ENCODE measurements at regions not wholly inside any gene's neighbourhood (a gene's known extent, or its start where the extent isn't known, plus 50 kb on each side); places are given as distances from the start of the nearest gene placed in this dataset.

DNA sequence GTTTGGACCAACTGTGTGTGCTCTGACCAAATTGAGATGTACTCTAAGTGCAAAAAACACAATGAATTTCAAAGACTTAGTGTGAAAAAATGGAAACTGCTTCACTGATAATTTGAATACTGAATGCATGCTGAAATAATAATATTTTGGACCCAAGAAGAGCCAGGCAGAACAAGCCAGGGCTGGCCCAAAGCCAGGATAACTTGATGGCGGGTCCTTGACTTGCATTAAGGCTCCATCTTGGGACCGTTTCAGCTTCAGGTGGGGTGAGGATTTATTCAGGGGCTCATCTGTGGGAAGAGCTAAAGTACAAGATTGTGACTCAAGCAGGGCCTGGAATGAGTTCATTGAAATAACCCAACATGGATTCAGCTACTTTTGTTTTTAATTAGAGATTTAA lies 921.9 kb downstream of the QKI start:
- no peak overlapping the region for H2AFZ ChIP-seq (ENCODE audit: low read length)
- H3K27ac ChIP-seq (ENCODE audit: low read length), result no peak overlapping the region
- no peaks in the 10 kb centered on the region for H3K9me3 ChIP-seq (replicated peaks; ENCODE audit: insufficient read depth, low read length)
- no peaks in the 10 kb centered on the region for H3K79me2 ChIP-seq (ENCODE audit: low read length)
- DNase-seq, result no peak
- no peaks in the 10 kb centered on the region for H3K9me2 ChIP-seq (replicated peaks; ENCODE audit: insufficient read depth, low read length)
- no peaks in the 10 kb centered on the region for H3K27me3 ChIP-seq (replicated peaks; ENCODE audit: insufficient read depth, low read length)
- TF ChIP-seq CTCF (IDR thresholded peaks at IDR 0.05; ENCODE audit: low read length), result no peak
- TF ChIP-seq EZH2phosphoT487 (IDR thresholded peaks at IDR 0.05; ENCODE audit: low read length), result no peak
- no peak for TF ChIP-seq EZH2 (optimal IDR thresholded peaks at IDR 0.05; ENCODE audit: low read depth, low read length)
- H4K20me1 ChIP-seq (ENCODE audit: insufficient read depth, low read length), result no peaks in the 10 kb centered on the region
- no peak overlapping the region for H3K4me3 ChIP-seq (ENCODE audit: low read length)
- H3K4me1 ChIP-seq (ENCODE audit: low read length), result no peaks in the 10 kb centered on the region
- no peak overlapping the region for H3K9ac ChIP-seq (ENCODE audit: low read length)
- no peak overlapping the region for H3K4me2 ChIP-seq (ENCODE audit: low read depth, low read length)
- no peaks in the 10 kb centered on the region for H3K36me3 ChIP-seq (replicated peaks; ENCODE audit: insufficient read depth, low read length)
- H3F3A ChIP-seq (ENCODE audit: insufficient read depth, low read length), result no peaks in the 10 kb centered on the region

GRCh38 chr6:164331026-164331425 lies 916.5 kb downstream of the QKI start:
- Histone ChIP-seq H4K20me1 (ENCODE audit: insufficient read depth, low read length) (no peaks in the 10 kb centered on the region), H3K4me1 (ENCODE audit: low read length) (no peaks in the 10 kb centered on the region), H3K79me2 (ENCODE audit: low read length) (no peaks in the 10 kb centered on the region), H2AFZ (ENCODE audit: low read length) (no peak overlapping the region), H3K4me3 (ENCODE audit: low read length) (no peak overlapping the region), H3K9ac (ENCODE audit: low read length) (no peak overlapping the region), H3K9me2 (replicated peaks; ENCODE audit: insufficient read depth, low read length) (no peaks in the 10 kb centered on the region), H3K4me2 (ENCODE audit: low read depth, low read length) (no peak overlapping the region), H3K36me3 (replicated peaks; ENCODE audit: insufficient read depth, low read length) (no peaks in the 10 kb centered on the region), H3K27me3 (replicated peaks; ENCODE audit: insufficient read depth, low read length) (no peaks in the 10 kb centered on the region), H3F3A (ENCODE audit: insufficient read depth, low read length) (no peaks in the 10 kb centered on the region), H3K9me3 (replicated peaks; ENCODE audit: insufficient read depth, low read length) (no peaks in the 10 kb centered on the region), H3K27ac (ENCODE audit: low read length) (no peak overlapping the region)
- DNase-seq, result no peak
- no peak for TF ChIP-seq EZH2 (optimal IDR thresholded peaks at IDR 0.05; ENCODE audit: low read depth, low read length)
- TF ChIP-seq CTCF (IDR thresholded peaks at IDR 0.05; ENCODE audit: low read length), result no peak
- no peak for TF ChIP-seq EZH2phosphoT487 (IDR thresholded peaks at IDR 0.05; ENCODE audit: low read length)

- no peak overlapping the region for H3K4me3 ChIP-seq (ENCODE audit: low read length)
- H3K9me3 ChIP-seq (replicated peaks; ENCODE audit: insufficient read depth, low read length), result no peaks in the 10 kb centered on the region
- H3K27ac ChIP-seq (ENCODE audit: low read length), result no peak overlapping the region
- no peak overlapping the region for H3K4me2 ChIP-seq (ENCODE audit: low read depth, low read length)
- DNase-seq, result no peak
- no peaks in the 10 kb centered on the region for H3K27me3 ChIP-seq (replicated peaks; ENCODE audit: insufficient read depth, low read length)
- no peaks in the 10 kb centered on the region for H3F3A ChIP-seq (ENCODE audit: insufficient read depth, low read length)
- H2AFZ ChIP-seq (ENCODE audit: low read length), result no peak overlapping the region
- H3K9ac ChIP-seq (ENCODE audit: low read length), result no peak overlapping the region
- TF ChIP-seq CTCF (IDR thresholded peaks at IDR 0.05; ENCODE audit: low read length) (no peak), EZH2 (optimal IDR thresholded peaks at IDR 0.05; ENCODE audit: low read depth, low read length) (no peak), EZH2phosphoT487 (IDR thresholded peaks at IDR 0.05; ENCODE audit: low read length) (no peak)
- H3K9me2 ChIP-seq (replicated peaks; ENCODE audit: insufficient read depth, low read length), result no peaks in the 10 kb centered on the region
- no peaks in the 10 kb centered on the region for H3K79me2 ChIP-seq (ENCODE audit: low read length)
- H3K36me3 ChIP-seq (replicated peaks; ENCODE audit: insufficient read depth, low read length), result no peaks in the 10 kb centered on the region
- H3K4me1 ChIP-seq (ENCODE audit: low read length), result no peaks in the 10 kb centered on the region
- H4K20me1 ChIP-seq (ENCODE audit: insufficient read depth, low read length), result no peaks in the 10 kb centered on the region
Observed at GRCh38 chr6:164325168-164325567, 910.6 kb downstream of the QKI start.

Data from MM.1S (cell line).